ENCODE measurements at regions not wholly inside any gene's neighbourhood (a gene's known extent, or its start where the extent isn't known, plus 50 kb on each side); places are given as distances from the start of the nearest gene placed in this dataset.

DNA sequence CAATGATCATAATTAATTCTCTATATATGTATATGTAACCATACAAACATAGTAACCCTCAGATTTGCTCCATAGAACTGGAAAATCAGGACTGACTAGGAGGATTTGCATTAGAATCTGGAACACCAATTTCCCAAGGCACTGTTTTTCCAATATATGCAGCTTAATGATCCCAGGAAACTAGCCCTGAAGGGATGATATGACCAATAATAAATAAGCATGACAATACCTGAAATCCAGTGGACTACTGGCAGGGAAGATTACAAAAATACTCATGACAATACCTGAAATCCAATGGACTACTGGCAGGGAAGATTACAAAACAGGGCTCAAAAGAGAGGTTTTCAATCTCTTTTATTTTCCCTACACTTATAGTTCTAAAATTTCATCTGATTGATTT is 98.4 kb downstream of the PCDH7 start:
- Histone ChIP-seq H3K23me2 (ENCODE audit: insufficient read length, low read depth, low read length, poor library complexity, severe bottlenecking) (no peaks in the 10 kb centered on the region), H3K4ac (ENCODE audit: low read depth, low read length) (no peak overlapping the region), H2BK120ac (ENCODE audit: low read depth, low read length, poor library complexity, severe bottlenecking) (no peak overlapping the region), H3K79me2 (ENCODE audit: insufficient read depth, low read length) (no peaks in the 10 kb centered on the region), H2BK12ac (ENCODE audit: insufficient read length, low read depth, low read length) (no peak overlapping the region), H3K27me3 (ENCODE audit: insufficient read depth, low read length) (no peaks in the 10 kb centered on the region), H3K9me3 (ENCODE audit: control insufficient read depth, low read depth, low read length) (no peaks in the 10 kb centered on the region), H3K27ac (ENCODE audit: insufficient read length, low read depth, low read length) (no peak overlapping the region), H2BK20ac (ENCODE audit: low read depth, low read length, poor library complexity, severe bottlenecking) (no peak overlapping the region), H2BK5ac (ENCODE audit: insufficient read length, low read length) (no peak overlapping the region), H2AFZ (ENCODE audit: low read length) (no peak overlapping the region), H3K4me2 (ENCODE audit: insufficient read depth, insufficient read length, low read length) (no peak overlapping the region), H3K14ac (ENCODE audit: insufficient read depth, low read length) (no peak overlapping the region), H2BK15ac (ENCODE audit: low read depth, low read length) (no peak overlapping the region), H3K9ac (ENCODE audit: extremely low read depth, insufficient read length, low read length) (no peak overlapping the region), H3T11ph (ENCODE audit: low read length) (no peak overlapping the region), H4K91ac (ENCODE audit: insufficient read length, low read depth, low read length) (no peak overlapping the region), H3K23ac (ENCODE audit: insufficient read length, low read depth, low read length) (no peak overlapping the region), H3K79me1 (ENCODE audit: insufficient read depth, low read depth, low read length, poor library complexity, severe bottlenecking) (no peaks in the 10 kb centered on the region), H4K20me1 (ENCODE audit: control insufficient read depth, insufficient read depth, insufficient read length) (no peaks in the 10 kb centered on the region), H3K4me1 (ENCODE audit: insufficient read depth, low read length) (peaks cover 4% of the 10 kb centered on the region; the same call in 1 of the 2 replicates), H2AK5ac (ENCODE audit: insufficient read length, low read length) (no peak overlapping the region), H3K56ac (ENCODE audit: insufficient read length, low read depth, low read length) (no peak overlapping the region), H4K5ac (ENCODE audit: insufficient read length, low read depth, low read length) (no peak overlapping the region), H4K8ac (replicated peaks; ENCODE audit: insufficient read length, low read depth, low read length) (no peak overlapping the region), H3K18ac (ENCODE audit: insufficient read length, low read depth, low read length) (no peak overlapping the region)
- no peak for DNase-seq
- H3K4me1 Mint-ChIP-seq, result peaks cover 36 to 47% of the 10 kb centered on the region in 2 experiments
- peak overlapping the region in 1 of 3 experiments; percentile 80; a peak in 3 of 7 replicates for H3K27ac Mint-ChIP-seq
- TF ChIP-seq, protein P1, sequence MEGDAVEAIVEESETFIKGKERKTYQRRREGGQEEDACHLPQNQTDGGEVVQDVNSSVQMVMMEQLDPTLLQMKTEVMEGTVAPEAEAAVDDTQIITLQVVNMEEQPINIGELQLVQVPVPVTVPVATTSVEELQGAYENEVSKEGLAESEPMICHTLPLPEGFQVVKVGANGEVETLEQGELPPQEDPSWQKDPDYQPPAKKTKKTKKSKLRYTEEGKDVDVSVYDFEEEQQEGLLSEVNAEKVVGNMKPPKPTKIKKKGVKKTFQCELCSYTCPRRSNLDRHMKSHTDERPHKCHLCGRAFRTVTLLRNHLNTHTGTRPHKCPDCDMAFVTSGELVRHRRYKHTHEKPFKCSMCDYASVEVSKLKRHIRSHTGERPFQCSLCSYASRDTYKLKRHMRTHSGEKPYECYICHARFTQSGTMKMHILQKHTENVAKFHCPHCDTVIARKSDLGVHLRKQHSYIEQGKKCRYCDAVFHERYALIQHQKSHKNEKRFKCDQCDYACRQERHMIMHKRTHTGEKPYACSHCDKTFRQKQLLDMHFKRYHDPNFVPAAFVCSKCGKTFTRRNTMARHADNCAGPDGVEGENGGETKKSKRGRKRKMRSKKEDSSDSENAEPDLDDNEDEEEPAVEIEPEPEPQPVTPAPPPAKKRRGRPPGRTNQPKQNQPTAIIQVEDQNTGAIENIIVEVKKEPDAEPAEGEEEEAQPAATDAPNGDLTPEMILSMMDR (conservative IDR thresholded peaks at IDR 0.05), result no peak
- no peaks in the 10 kb centered on the region for H3K27me3 Mint-ChIP-seq (ENCODE audit: low read depth)
- H3K4me3 Mint-ChIP-seq, result no peak overlapping the region
- H3K9me3 Mint-ChIP-seq, result peaks cover 0 to 3% of the 10 kb centered on the region in 2 experiments; a peak in 1 of 5 replicates
- H3K36me3 Mint-ChIP-seq (ENCODE audit: insufficient read depth in 1 of 3, low read depth in 3 of 3), result peaks cover 0 to 2% (median 0%) of the 10 kb centered on the region in 3 experiments; a peak in 2 of 7 replicates

Data from H9 (cell line).